GM12865 (cell line): ENCODE measurements at regions not wholly inside any gene's neighbourhood (a gene's known extent, or its start where the extent isn't known, plus 50 kb on each side); places are given as distances from the start of the nearest gene placed in this dataset.
A peak's percentile ranks its signal among the peaks of the same experiment; 100 is the strongest.

ENCODE experiments used
- DNase-seq: peaks from one replicate; pipeline ENCODE4 v3.0.0; 2010; ENCODE audit warnings: low read depth
- H3K4me3 ChIP-seq: 2 replicates; pipeline ENCODE4 v1.5.1; 2011; ENCODE audit warnings: mild to moderate bottlenecking, low read depth, low read length, control low read depth
- TF ChIP-seq, protein P1 (sequence below): IDR thresholded peaks from 2 replicates; pipeline ENCODE4 v1.5.1; 2011; ENCODE audit warnings: low read length, control low read depth, low read depth, inconsistent platforms; ENCODE audit not compliant: insufficient read depth; ENCODE audit errors: missing control alignments

DNA sequence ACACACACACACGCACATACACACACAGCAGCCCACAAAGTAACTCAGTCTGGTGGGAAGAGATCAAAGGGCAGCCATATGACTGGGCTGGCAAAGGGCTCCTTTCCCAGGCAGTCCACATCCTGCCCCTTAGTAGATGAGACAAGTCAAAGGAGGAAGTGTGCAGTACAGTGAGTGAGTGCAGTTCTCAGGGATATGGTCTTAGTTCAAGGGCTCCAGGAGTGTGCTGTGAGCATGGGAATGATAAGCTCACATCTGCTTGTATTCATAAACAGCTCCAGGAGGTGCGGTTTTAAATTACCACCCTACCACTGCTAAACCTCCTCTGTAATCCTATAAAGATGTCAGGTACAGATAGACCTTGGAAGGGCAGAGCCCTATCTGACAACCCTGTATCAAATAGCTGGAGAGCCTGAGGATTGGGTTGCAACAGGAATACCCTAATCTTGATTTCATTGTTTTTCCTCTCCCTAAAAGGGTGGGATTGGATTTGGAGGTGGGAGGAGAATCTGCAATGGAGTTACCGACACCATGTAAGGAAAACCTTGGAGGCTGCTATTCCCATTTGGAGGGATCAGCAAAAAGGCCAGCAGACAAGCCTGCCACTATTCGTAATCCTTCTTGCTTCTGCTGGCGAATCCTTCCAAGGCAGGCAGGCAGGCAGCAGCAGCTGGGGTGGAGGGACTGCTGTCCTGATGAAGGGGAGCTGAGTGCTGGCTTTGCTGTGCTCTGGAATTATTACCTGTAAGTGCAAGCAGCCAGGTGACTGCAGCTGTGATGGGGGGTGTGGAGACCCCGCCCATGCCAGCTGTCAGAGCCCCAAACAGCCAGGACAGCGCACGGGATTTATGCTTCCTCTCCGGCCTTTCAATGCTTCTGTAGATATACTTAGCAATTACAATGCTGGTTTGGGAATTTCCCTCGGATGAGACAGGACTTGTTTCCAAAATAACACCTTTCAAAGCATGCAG is 342.7 kb downstream of the PRL start:
- DNase-seq, result peak; percentile 38
- no peak overlapping the region for H3K4me3 ChIP-seq
- TF ChIP-seq, protein P1, sequence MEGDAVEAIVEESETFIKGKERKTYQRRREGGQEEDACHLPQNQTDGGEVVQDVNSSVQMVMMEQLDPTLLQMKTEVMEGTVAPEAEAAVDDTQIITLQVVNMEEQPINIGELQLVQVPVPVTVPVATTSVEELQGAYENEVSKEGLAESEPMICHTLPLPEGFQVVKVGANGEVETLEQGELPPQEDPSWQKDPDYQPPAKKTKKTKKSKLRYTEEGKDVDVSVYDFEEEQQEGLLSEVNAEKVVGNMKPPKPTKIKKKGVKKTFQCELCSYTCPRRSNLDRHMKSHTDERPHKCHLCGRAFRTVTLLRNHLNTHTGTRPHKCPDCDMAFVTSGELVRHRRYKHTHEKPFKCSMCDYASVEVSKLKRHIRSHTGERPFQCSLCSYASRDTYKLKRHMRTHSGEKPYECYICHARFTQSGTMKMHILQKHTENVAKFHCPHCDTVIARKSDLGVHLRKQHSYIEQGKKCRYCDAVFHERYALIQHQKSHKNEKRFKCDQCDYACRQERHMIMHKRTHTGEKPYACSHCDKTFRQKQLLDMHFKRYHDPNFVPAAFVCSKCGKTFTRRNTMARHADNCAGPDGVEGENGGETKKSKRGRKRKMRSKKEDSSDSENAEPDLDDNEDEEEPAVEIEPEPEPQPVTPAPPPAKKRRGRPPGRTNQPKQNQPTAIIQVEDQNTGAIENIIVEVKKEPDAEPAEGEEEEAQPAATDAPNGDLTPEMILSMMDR, result no peak

DNA sequence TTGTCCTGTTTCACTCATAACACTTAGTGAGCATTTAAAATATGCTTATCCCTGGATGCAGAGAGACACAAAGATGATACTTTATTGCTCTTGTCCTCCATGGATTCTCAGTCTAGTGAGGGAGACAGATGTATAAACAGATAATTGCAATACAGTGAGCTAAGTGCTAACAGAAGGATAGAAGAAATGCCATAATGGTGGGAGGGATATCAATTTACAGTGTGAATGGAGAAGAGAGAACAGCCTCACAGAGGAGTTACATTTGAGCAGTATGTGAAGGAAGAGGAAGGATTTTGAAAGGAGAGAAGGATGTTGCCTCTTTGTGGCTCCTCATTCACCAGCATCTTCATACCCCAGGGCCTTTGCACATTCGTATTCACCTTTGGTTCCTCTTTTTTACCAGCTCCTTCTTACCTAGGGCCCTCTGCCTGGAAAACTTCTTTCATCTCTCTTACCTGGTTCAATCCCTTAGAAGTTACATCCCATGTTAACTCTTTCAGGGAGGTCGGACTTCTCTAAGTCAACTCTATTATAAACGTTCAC is 341.7 kb downstream of the PRL start:
- H3K4me3 ChIP-seq, result no peak overlapping the region
- TF ChIP-seq, protein P1, result no peak
- no peak for DNase-seq

DNA sequence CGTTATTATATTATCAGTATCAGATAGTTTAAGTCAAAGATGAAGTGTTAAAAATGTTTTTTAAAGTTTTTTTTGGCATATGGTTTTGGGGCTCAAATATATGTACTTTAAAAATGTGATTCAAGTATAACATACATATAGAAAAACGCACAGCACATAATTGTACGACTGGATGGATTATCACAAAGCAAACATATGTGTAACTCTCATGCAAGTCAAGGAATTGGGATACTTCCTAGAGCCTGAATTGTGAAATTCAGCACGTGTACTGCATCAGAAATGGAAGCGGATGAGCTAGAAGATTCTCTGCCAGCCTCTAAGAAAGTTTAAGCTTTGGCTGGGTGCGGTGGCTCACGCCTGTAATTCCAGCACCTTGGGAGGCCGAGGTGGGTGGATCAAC is 340.9 kb downstream of the PRL start:
- no peak overlapping the region for H3K4me3 ChIP-seq
- no peak for DNase-seq
- TF ChIP-seq, protein P1, result no peak

DNA sequence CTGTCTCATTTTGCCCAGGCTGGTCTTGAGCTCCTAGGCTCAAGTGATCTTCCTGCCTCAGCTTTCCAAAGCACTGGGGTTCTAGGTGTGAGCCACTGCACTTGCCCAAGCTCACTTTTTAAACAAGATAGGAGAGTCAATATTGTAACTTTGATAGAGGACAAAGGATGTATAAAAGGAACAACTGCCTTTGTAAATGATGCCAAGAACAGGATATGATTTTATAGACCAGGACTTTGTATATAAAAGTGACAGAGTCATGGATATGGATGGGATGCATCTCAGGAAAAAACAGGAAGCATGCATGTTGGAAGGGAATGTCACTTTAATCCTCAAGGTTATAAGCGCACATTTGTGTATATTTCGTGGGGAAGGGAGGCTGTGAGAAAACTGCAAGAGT is 338.4 kb downstream of the PRL start:
- DNase-seq, result no peak
- no peak overlapping the region for H3K4me3 ChIP-seq
- TF ChIP-seq, protein P1, result no peak

DNA sequence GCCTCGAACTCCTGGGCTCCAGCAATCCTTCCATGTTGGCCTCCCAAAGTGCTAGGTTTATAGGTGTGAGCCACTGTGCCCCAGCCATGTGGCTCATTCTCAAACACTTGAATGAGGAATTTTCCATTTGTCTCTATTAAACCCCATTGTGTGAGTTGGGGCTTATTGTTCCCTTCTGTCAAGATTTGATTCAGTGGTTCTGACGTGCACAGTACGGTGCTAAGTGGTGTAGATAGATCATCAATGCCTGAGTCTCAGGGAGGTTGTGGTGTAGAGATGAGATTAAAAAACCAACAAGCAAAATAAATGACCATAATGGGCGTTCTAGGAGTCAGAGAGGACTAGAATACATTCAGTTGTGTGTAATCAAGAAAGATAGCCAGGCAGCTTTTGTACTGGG is 335.6 kb downstream of the PRL start:
- TF ChIP-seq, protein P1, result no peak
- no peak for DNase-seq
- H3K4me3 ChIP-seq, result no peak overlapping the region

DNA sequence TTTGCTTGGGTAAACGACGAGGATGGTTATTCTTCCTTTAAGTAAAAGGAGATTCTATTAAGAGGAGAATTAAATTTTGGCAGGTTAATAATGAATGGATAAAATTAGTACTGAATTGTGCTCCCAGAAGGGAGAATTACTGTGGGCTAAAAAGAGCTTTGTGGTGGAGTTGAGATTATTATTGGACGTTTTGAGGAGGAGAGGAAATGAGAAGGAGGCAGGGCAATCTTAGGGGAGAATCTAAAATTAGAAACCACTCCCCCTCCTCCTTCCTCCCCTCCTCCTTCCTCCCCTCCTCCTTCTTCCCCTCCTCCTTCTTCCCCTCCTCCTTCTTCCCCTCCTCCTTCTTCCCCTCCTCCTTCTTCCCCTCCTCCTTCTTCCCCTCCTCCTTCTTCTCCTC is 331.8 kb downstream of the PRL start:
- no peak for DNase-seq
- H3K4me3 ChIP-seq, result no peak overlapping the region
- TF ChIP-seq, protein P1, result no peak

DNA sequence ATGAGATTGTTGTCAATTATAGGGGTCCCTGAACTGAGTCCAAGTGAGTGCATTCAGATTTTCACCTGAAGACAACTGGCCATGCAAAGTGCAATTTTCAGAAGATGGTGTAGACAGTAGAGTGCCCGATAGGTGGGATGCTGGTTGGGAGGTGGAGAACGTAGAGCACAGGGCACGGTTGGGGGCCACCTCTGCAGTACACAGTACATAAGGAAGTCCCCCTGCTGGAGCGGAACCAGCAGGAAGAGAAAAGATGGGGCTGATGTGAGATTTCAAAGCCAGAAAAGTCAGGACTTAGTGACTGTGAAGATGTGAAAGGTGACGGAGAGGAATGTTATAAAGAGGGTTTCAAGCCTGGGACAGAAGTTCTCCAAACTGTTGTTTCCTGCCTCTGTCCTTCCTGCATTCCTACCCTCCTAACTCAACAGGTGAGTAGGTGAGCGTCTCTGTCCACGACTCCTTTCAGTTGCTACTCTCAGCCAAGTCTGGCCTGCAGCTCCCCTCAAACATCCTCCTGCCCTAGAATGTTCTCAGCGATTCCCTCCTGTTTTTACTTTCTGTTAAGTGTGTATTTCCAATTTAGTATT is 330.8 kb downstream of the PRL start:
- TF ChIP-seq, protein P1, result no peak
- DNase-seq, result no peak
- H3K4me3 ChIP-seq, result no peak overlapping the region
